ENCODE measurements at regions not wholly inside any gene's neighbourhood (a gene's known extent, or its start where the extent isn't known, plus 50 kb on each side); places are given as distances from the start of the nearest gene placed in this dataset.

DNA sequence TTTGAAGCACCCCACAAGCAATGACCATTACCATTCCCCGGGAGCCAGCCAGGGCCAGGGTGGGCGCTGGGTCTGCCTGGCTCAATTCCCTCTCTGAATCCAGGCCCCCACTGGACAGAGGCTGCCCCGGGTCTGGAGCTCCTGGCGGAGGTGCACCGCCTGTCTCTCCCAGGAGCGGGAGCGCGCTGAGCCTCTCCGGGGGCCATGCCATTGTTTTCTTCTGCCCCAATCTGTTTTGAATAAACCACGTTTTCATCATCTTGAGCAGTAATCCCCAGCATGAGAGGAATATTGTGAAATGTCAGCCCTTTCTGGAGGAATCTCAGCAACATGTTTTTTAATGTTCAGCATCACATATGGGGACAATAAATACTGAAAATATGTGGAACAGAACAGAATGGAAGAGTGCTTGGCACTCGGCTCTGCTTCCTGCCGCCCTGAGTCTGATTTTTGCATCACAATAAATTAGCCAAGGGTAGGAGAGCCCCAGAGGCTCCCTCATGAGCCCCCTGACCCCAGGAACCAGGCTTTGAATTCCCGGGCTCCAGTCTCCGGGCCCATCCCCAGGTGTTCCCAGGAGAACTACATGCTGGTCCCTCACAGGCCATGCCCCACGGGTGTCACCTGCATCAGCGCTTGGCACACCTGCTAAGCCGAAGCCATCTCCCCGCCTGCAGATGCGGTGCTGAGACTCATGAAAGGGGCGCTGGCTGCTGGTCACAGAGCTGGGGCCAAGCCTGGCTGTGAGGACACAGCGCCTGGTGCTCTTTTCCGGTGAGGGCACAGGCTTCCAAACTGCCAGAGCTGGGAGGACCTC lies 88.8 kb downstream of the INHBB start:
- TF ChIP-seq, protein P1, sequence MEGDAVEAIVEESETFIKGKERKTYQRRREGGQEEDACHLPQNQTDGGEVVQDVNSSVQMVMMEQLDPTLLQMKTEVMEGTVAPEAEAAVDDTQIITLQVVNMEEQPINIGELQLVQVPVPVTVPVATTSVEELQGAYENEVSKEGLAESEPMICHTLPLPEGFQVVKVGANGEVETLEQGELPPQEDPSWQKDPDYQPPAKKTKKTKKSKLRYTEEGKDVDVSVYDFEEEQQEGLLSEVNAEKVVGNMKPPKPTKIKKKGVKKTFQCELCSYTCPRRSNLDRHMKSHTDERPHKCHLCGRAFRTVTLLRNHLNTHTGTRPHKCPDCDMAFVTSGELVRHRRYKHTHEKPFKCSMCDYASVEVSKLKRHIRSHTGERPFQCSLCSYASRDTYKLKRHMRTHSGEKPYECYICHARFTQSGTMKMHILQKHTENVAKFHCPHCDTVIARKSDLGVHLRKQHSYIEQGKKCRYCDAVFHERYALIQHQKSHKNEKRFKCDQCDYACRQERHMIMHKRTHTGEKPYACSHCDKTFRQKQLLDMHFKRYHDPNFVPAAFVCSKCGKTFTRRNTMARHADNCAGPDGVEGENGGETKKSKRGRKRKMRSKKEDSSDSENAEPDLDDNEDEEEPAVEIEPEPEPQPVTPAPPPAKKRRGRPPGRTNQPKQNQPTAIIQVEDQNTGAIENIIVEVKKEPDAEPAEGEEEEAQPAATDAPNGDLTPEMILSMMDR (IDR thresholded peaks at IDR 0.05): no peak
- no peak for TF ChIP-seq POLR2A (IDR thresholded peaks at IDR 0.05)
